Osteoblast (primary cell): ENCODE measurements at regions not wholly inside any gene's neighbourhood (a gene's known extent, or its start where the extent isn't known, plus 50 kb on each side); places are given as distances from the start of the nearest gene placed in this dataset.

Experiments
- DNase-seq: peaks from one replicate; pipeline ENCODE4 v3.0.0; 2011; ENCODE audit warnings: low spot score, mixed read lengths; ENCODE audit not compliant: insufficient read length; ENCODE audit errors: missing footprints
- H2AFZ ChIP-seq: 2 replicates; pipeline ENCODE4 v1.6.0; 2011; ENCODE audit warnings: mild to moderate bottlenecking, low read length
- H3K27ac ChIP-seq: 2 replicates; pipeline ENCODE4 v1.5.1; 2011; ENCODE audit warnings: mild to moderate bottlenecking, low read depth, low read length, moderate library complexity
- H3K27me3 ChIP-seq: 2 replicates; pipeline ENCODE4 v1.6.0; 2012; ENCODE audit warnings: mild to moderate bottlenecking, control low read depth, inconsistent platforms, low read length, moderate library complexity; ENCODE audit not compliant: insufficient read depth
- H3K36me3 ChIP-seq: 2 replicates; pipeline ENCODE4 v1.5.1; 2011; ENCODE audit warnings: mild to moderate bottlenecking, low read length, control low read depth, moderate library complexity; ENCODE audit not compliant: insufficient read depth
- H3K4me1 ChIP-seq: 2 replicates; pipeline ENCODE4 v1.5.1; 2011; ENCODE audit warnings: mild to moderate bottlenecking, low read length, control low read depth, moderate library complexity; ENCODE audit not compliant: insufficient read depth
- H3K4me2 ChIP-seq: 2 replicates; pipeline ENCODE4 v1.6.0; 2011; ENCODE audit warnings: mild to moderate bottlenecking, low read length; ENCODE audit not compliant: insufficient read depth
- H3K4me3 ChIP-seq: fragments of 200-600 bp; sonication (generic); 3 replicates; pipeline ENCODE4 v1.5.1; 2012; ENCODE audit warnings: mild to moderate bottlenecking, low read length, inconsistent platforms; ENCODE audit not compliant: insufficient read depth
- H3K79me2 ChIP-seq: 2 replicates; pipeline ENCODE4 v1.6.0; 2012; ENCODE audit warnings: mild to moderate bottlenecking, low read length, control low read depth, inconsistent platforms; ENCODE audit not compliant: insufficient read depth
- H3K9me3 ChIP-seq: 2 replicates; pipeline ENCODE4 v1.5.1; 2011; ENCODE audit warnings: low read depth, low read length, control low read depth
- H4K20me1 ChIP-seq: 2 replicates; pipeline ENCODE4 v1.6.0; 2012; ENCODE audit warnings: mild to moderate bottlenecking, low read length, control low read depth; ENCODE audit not compliant: insufficient read depth
- TF ChIP-seq, protein P1 (sequence below): IDR thresholded peaks from 2 replicates; pipeline ENCODE4 v1.5.1; 2011; ENCODE audit warnings: mild to moderate bottlenecking, low read depth, low read length, moderate library complexity; ENCODE audit errors: extremely low read depth

GRCh38 chr5:103624675-103625074 lies 62.1 kb upstream of the NUDT12 start:
- Histone ChIP-seq H3K36me3 (no peaks in the 10 kb centered on the region), H3K4me3 (no peak overlapping the region), H3K79me2 (no peaks in the 10 kb centered on the region), H3K4me2 (peak overlapping the region; percentile 45), H3K9me3 (no peaks in the 10 kb centered on the region), H3K4me1 (peaks cover 14% of the 10 kb centered on the region), H3K27me3 (no peaks in the 10 kb centered on the region), H4K20me1 (no peaks in the 10 kb centered on the region), H2AFZ (peak overlapping the region; percentile 29), H3K27ac (no peak overlapping the region)
- TF ChIP-seq, protein P1, sequence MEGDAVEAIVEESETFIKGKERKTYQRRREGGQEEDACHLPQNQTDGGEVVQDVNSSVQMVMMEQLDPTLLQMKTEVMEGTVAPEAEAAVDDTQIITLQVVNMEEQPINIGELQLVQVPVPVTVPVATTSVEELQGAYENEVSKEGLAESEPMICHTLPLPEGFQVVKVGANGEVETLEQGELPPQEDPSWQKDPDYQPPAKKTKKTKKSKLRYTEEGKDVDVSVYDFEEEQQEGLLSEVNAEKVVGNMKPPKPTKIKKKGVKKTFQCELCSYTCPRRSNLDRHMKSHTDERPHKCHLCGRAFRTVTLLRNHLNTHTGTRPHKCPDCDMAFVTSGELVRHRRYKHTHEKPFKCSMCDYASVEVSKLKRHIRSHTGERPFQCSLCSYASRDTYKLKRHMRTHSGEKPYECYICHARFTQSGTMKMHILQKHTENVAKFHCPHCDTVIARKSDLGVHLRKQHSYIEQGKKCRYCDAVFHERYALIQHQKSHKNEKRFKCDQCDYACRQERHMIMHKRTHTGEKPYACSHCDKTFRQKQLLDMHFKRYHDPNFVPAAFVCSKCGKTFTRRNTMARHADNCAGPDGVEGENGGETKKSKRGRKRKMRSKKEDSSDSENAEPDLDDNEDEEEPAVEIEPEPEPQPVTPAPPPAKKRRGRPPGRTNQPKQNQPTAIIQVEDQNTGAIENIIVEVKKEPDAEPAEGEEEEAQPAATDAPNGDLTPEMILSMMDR: no peak
- DNase-seq: no peak

GRCh38 chr5:103624035-103624480 lies 61.5 kb upstream of the NUDT12 start:
- Histone ChIP-seq H3K36me3 (no peaks in the 10 kb centered on the region), H3K27me3 (no peaks in the 10 kb centered on the region), H3K4me1 (peaks cover 14% of the 10 kb centered on the region), H3K4me2 (peak overlapping the region; percentile 45), H3K27ac (no peak overlapping the region), H3K9me3 (no peaks in the 10 kb centered on the region), H2AFZ (no peak overlapping the region), H3K4me3 (no peak overlapping the region), H4K20me1 (no peaks in the 10 kb centered on the region), H3K79me2 (no peaks in the 10 kb centered on the region)
- TF ChIP-seq, protein P1: no peak
- no peak for DNase-seq

DNA sequence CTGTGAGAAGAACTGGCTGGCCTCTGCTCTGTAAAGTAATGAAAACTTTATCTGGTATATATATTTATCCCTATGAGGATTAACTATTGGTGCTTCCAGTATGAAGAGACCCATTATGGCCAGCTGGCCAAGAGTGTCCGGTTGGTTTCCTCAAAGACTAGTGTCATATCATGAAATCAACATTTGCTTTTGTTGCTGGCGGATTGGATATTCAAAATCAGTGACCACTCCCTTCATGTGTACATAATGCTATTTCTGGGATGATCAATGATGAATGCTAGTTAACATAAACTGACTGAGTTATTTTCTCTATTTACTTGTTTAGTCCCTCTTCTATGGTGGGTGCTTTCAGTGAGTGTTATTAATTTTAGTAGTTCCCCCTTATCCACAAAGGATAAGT lies 60.8 kb upstream of the NUDT12 start:
- no peak for DNase-seq
- Histone ChIP-seq H3K79me2 (no peaks in the 10 kb centered on the region), H3K4me2 (no peak overlapping the region), H4K20me1 (no peaks in the 10 kb centered on the region), H3K9me3 (no peaks in the 10 kb centered on the region), H3K36me3 (no peaks in the 10 kb centered on the region), H3K4me1 (peaks cover 14% of the 10 kb centered on the region), H3K27me3 (no peaks in the 10 kb centered on the region), H3K27ac (no peak overlapping the region), H2AFZ (no peak overlapping the region), H3K4me3 (no peak overlapping the region)
- TF ChIP-seq, protein P1: no peak

DNA sequence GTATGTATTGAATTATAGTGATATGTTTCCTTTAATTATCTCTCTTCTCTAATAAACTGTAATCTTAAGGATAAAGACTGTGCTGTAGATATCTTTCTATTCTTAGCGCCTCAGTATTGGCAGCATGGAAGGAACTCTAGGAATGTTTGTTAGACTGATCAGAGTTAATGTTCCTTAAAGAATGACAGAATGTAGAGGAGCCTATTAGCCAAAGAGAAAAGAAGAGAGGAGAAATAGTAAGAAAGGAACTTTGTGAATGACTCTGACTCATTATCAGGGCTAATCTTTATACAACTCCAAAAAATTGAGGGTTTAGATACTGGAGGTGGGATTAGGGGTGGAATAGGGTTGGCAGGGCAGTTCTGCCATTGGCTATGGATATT lies 59.0 kb upstream of the NUDT12 start:
- no peak for DNase-seq
- no peaks in the 10 kb centered on the region for H3K79me2 ChIP-seq
- peaks cover 14% of the 10 kb centered on the region for H3K4me1 ChIP-seq
- H4K20me1 ChIP-seq: no peaks in the 10 kb centered on the region
- no peaks in the 10 kb centered on the region for H3K27me3 ChIP-seq
- H3K9me3 ChIP-seq: no peaks in the 10 kb centered on the region
- H3K4me3 ChIP-seq: no peak overlapping the region
- no peak overlapping the region for H2AFZ ChIP-seq
- H3K4me2 ChIP-seq: no peak overlapping the region
- H3K36me3 ChIP-seq: no peaks in the 10 kb centered on the region
- TF ChIP-seq, protein P1: no peak
- H3K27ac ChIP-seq: no peak overlapping the region
